HG03571 (cell line): ENCODE measurements at regions not wholly inside any gene's neighbourhood (a gene's known extent, or its start where the extent isn't known, plus 50 kb on each side); places are given as distances from the start of the nearest gene placed in this dataset.
"Not testable (repeated sequence)": the region's sequence is repeated elsewhere in the genome, so short reads cannot be mapped to it uniquely, and the experiment has no call there.

ENCODE experiments used
- ATAC-seq: cut with Tn5 transposase; IDR thresholded peaks from one replicate; pipeline ENCODE4 v1.9.1; 2021; ENCODE audit not compliant: unreplicated experiment

DNA sequence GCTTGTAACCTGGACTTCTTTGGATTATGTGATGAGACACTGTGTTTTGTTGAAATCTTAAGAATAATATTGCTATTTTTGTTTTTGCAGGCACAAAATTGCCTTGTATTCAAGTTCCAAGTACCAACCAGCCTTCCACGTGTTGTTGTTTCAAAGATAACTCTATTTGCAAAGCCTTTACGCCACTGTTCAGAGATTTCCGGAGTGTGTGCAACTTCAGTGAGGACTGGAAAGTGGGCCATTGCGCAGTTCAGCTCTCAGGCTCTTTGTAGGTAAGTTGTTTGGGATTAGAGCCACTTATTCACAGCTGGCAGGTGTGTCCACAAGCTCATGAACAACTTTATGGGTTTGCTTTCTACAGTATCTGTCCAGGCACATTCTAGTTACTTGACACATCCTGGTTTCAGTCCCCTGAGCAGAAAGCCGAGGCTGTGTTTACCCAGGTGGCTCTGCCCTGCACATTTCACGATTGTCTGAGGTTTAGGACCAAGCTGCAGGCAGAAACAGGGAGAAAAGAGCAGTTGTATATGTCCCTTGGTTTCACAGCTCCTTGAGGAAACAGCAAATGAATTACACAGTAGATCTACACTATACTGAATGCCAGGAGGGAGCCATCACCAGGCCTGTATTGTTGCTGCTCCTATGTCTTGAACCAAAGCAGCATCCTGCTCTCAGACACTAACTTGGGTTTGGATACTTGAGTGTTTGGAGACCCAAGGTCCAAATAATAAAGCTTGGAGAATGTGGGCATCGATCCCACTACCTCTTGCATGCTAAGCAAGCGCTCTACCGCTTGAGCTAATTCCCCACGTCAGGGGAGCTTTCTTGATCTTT is 136.1 kb upstream of the ZNF322 start:
- not testable (repeated sequence) for ATAC-seq

DNA sequence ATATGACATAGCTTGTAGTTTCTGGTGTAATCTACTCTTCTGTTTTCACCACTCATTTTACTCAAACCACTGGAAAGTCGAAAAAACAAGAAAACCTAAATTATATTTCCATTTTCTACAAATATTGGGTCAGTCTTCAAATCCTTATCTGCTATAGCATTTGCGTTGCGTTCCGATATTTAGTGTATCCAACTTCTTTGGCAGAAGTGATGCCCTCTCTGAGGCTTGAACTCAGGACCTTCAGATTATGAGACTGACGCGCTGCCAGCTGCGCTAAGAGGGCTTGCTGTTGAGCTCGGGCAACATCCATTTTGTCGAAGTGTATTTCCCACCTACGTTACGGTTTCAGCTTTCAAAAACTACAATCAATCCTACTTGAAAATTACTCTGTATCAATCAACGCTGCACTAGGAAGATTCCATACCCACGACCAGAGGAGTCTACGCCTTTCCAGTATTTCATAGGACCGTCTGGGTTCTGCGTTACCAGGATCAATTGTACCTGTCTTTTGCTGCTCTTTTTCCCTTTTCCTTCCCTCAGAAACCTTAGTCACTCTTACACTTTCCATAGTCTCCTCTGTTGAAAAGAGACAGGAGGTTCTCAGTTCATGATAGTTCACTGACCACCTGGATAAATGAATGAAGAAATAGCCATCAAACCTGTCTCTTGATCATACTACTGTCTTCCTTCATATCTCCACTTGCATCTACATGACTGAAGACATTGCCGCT is 140.5 kb upstream of the ZNF322 start:
- ATAC-seq = not testable (repeated sequence)

DNA sequence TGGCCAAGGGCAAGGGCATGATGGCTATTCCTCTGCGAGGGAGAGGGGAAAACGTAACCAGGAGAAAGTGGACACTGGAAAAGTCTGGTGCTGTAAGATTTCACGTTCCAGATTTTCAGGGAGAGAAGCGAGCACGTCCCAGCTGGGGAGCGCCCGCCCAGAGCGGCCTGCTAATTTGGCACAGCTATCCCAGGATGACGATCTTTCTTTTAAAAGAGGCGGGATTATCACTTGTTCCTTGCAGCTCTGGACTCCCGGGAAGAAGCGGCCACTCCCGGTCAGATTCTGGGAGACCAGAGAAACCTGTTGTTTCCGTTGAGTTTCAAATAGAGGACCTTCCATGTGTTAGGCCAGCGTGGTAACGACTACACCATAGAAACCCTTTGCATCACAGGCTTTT is 144.2 kb upstream of the ZNF322 start:
- ATAC-seq = not testable (repeated sequence)

- not testable (repeated sequence) for ATAC-seq
These were observed 152.1 kb upstream of the ZNF322 start for GRCh38 chr6:26811486-26812116.

DNA sequence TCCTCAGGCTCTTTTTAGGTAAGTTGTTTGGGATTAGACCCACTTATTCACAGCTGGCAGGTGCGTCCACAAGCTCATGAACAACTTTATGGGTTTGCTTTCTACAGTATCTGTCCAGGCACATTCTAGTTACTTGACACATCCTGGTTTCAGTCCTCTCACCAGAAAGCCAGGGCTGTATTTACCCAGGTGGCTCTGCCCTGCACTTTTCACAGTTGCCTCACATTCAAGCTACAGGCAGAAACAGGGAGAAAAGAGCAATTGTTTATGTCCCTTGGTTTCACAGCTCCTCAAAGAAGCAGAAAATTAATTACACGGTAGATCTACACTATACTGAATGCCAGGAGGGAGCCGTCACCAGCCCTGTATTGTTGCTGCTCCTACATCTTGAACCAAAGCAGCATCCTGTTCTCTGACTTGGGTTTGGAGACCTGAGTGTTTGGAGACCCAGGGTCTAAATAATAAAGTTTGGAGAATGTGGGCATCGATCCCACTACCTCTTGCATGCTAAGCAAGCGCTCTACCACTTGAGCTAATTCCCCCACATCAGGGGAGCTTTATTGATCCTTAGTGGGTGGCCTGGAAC is 159.2 kb upstream of the ZNF322 start:
- ATAC-seq = not testable (repeated sequence)

GRCh38 chr6:26827965-26828364 is 168.4 kb upstream of the ZNF322 start:
- ATAC-seq = not testable (repeated sequence)

GRCh38 chr6:26829480-26829879 is 169.9 kb upstream of the ZNF322 start:
- not testable (repeated sequence) for ATAC-seq

GRCh38 chr6:26830992-26831391 is 171.4 kb upstream of the ZNF322 start:
- not testable (repeated sequence) for ATAC-seq

- not testable (repeated sequence) for ATAC-seq
These were observed 176.2 kb upstream of the ZNF322 start for GRCh38 chr6:26835707-26836106.

DNA sequence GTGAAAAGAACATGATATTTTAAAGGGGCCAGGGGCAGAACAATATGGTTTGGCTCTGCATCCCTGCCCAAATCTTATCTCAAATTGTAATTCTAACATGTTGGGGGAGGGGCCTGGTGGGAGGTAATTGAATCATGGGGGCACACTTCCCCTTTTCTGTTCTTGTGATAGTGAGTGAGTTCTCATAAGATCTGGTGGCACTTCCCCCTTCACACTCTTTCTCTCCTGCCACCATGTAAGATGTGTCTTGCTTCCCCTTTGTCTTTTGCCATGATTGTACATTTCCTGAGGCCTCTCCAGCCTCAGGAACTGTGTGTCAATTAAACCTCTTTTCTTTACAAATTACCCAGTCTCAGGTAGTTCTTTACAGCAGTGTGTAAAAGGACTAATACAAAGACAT is 177.1 kb upstream of the ZNF322 start:
- not testable (repeated sequence) for ATAC-seq

GRCh38 chr6:26844823-26845222 is 185.3 kb upstream of the ZNF322 start:
- ATAC-seq = not testable (repeated sequence)

DNA sequence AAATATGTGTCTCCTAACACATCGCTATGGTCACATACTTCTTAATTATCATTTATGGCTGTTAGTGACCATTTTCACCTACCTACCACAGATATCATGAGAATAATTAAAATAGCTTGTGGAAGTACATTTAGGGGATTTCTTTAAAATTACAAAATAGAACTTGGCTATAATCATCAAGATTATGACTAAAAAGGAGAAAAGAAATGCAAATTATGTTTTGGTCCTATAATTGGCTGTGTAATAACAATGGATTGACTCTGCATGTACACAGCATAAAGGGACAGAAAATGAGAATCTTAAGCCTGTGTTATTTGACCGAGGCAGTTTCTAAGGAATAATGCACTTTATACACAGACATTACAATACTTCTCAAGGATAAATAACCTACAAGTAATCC is 197.7 kb upstream of the ZNF322 start:
- ATAC-seq = not testable (repeated sequence)

DNA sequence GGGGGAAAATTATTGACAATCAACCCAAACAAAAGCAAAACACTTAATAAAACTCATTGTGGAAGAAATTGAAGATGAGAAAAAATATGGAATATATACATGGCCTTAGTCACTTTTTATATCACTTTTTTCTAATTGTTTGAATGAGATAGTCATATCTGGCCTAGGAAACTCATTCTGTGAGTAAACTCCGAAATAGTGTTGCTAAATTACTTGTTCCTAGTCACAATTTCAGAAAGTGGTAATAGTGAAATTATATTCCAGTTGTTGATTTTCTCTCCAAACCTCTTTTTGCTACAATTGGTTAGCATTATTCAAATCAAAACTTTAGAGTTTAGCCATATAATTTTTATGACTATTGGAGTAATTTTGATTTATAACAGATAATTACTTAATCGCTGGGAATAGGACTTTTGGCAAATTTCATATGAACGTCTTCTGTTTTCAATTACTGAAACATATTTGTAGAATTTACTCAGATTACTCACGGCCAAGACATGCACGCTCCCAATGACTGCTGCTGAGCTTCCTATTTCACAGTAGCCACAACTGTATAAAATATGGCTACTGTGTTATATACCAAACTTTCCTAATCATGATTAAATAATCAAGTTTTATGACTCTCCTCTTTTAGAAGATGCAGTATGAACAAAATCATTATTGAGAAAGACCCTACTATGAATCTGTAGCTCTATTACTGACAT is 199.7 kb upstream of the ZNF322 start:
- not testable (repeated sequence) for ATAC-seq

GRCh38 chr6:26859771-26860163 is 200.2 kb upstream of the ZNF322 start:
- not testable (repeated sequence) for ATAC-seq

DNA sequence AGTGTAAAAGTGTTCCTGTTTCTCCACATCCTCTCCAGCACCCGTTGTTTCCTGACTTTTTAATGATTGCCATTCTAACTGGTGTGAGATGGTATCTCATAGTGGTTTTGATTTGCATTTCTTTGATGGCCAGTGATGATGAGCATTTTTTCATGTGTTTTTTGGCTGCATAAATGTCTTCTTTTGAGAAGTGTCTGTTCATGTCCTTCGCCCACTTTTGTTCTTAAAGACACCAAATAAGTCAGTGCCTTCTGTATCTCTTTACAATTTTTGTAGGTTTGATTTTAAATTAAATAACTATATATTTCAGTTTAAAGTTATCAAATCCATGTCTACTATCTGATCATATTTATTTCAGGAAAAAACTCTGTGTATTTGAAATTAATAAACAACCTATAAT is 202.4 kb upstream of the ZNF322 start:
- ATAC-seq = not testable (repeated sequence)

DNA sequence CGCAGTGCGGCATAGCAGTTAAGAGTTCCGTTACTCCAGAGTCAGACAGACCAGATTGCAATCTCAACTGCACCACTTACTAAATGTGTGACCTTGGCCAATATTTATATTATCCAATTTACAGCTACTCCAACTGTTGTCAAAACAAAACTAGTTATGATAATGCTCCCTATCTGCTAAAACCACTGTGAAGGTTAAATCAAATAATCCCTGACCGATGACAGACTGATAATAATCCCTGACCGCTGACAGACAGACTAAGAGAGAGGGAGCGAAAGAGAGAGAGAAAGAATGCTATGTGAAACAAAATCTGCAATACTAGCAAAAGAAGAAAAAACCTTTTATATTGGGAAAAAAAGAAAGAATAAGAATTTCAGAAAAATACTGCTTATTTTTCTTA is 204.1 kb upstream of the ZNF322 start:
- not testable (repeated sequence) for ATAC-seq

DNA sequence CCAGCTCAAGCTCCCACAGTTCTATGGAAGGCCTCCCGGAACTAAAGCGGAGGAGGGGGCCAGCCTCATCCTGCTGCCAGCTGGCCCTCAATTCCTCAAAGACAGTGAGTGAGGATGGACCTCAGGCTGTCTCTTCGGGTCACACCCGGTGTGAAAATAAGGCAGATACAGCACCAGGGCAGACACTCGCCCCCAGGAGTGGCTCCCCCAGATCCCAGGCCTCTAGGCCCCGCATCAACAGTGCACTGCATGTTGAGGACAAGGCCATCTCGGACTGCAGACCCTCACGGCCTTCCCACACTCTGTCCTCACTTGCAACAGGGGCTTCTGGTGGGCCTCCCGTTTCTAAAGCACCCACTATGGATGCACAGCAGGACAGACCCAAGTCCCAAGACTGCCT is 239.2 kb upstream of the ZNF322 start:
- ATAC-seq = not testable (repeated sequence)

DNA sequence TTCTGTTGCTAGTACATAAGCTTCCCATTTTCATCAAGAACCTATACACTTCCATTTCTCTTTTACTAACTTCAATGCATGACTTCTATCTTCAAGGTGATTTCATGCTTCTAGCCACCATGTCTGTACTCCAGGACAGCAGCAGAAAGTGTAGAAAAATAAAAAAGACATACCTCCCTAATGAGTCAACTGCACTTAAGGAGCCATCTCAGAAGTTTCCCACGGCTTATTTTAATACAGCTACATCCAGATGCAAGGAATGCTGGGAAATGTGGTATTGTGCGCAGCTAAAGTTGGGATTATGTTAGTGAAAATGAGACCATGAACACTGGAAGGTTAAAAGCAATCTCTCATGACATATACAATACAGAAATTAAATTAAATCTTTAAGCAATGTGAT is 264.7 kb upstream of the ZNF322 start:
- ATAC-seq = not testable (repeated sequence)

GRCh38 chr6:26928190-26928589 is 268.6 kb upstream of the ZNF322 start:
- ATAC-seq = not testable (repeated sequence)

DNA sequence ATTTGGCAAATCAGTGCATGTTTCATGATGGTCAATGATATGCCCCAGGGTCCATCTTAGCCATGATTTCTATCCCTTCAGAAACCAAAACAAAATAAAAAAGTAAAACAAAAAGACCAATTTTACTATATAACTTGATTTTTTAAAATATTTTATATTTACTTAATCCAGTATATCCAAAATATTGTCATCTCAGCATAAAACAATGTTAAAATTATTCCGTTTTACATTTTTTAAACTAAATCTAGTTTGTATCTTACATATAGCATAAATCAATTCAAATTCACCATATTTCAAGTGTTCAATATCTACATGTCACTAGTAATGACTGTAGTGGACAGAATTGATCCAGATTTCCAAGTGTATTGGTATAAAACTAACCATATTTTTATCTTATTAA is 277.7 kb upstream of the ZNF322 start:
- not testable (repeated sequence) for ATAC-seq

DNA sequence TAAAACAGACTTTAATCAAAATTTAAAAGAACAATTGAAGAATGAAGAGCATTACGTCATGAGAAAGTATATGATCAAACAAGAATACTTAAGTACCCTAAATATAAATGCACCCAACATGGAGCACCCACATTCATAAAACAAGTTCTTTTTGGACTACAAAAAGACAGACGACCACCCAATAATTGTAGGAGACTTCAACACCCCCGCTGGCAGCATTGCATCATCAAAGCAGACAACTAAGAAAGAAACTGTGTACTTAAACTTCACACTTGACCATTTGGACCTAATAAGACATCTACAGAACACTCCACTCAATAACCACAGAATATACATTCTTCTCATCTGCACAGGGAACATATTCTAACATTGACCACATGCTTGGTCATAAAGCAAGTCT is 291.7 kb upstream of the ZNF322 start:
- ATAC-seq = not testable (repeated sequence)
